Thyroid gland (tissue), 4 donors: ENCODE measurements at regions not wholly inside any gene's neighbourhood (a gene's known extent, or its start where the extent isn't known, plus 50 kb on each side); places are given as distances from the start of the nearest gene placed in this dataset.

ENCODE experiments used
- DNase-seq, 2 donors: peaks; one replicate each; pipeline ENCODE4 v3.0.0-alpha.2; 2019
- H3K27ac ChIP-seq, 3 donors: fragments of 200-600 bp; sonication (generic); 1 replicate in 2 of 3; 2 replicates in 1 of 3; pipeline ENCODE4 v1.5.1; 2016 to 2019; ENCODE audit warnings: mild to moderate bottlenecking in 1 of 3, moderate library complexity in 1 of 3
- H3K27me3 ChIP-seq: fragments of 200-600 bp; sonication (generic); one replicate; pipeline ENCODE4 v1.5.1; 2019
- H3K36me3 ChIP-seq, 2 donors: fragments of 200-600 bp; sonication (generic); one replicate each; pipeline ENCODE4 v1.5.1; 2016 to 2019
- H3K4me1 ChIP-seq, 2 donors: fragments of 200-600 bp; sonication (generic); one replicate each; pipeline ENCODE4 v1.5.1; 2017 to 2019
- H3K4me3 ChIP-seq, 3 donors: fragments of 200-600 bp; sonication (generic); replicated peaks in 1 of 3; 1 replicate in 2 of 3; 2 replicates in 1 of 3; pipeline ENCODE4 v1.5.1; 2016; ENCODE audit warnings: mild to moderate bottlenecking in 1 of 3
- H3K9me3 ChIP-seq: fragments of 200-600 bp; sonication (generic); one replicate; pipeline ENCODE4 v1.5.1; 2017
- POLR2A ChIP-seq, 2 donors: fragments of 450-650 bp; IDR thresholded peaks; one replicate each; pipeline ENCODE4 v1.6.1; 2017; ENCODE audit warnings: antibody characterized with exemption in 2 of 2, mild to moderate bottlenecking in 2 of 2, moderate library complexity in 1 of 2
- WGBS, 2 donors: methylation state at CpG; one replicate each; pipeline ENCODE4 v1.1.5; 2017; 5-methylcytosine and 5-hydroxymethylcytosine counted together
- intact Hi-C: fragments of 100-400 bp; cut with DNase I; formaldehyde crosslinking; loops from one replicate; pipeline ENCODE4 v1.15.1; 2023
- TF ChIP-seq, protein P1 (sequence below), 6 experiments: fragments of 200-600 bp in 3 of 6; fragments of 450-650 bp in 3 of 6; sonication (generic) in 3 of 6; IDR thresholded peaks; one replicate each; pipeline ENCODE4 v1.5.1; 2016 to 2019; ENCODE audit warnings: antibody characterized with exemption in 6 of 6, mild to moderate bottlenecking in 2 of 6, inconsistent platforms in 1 of 6, moderate library complexity in 1 of 6

DNA sequence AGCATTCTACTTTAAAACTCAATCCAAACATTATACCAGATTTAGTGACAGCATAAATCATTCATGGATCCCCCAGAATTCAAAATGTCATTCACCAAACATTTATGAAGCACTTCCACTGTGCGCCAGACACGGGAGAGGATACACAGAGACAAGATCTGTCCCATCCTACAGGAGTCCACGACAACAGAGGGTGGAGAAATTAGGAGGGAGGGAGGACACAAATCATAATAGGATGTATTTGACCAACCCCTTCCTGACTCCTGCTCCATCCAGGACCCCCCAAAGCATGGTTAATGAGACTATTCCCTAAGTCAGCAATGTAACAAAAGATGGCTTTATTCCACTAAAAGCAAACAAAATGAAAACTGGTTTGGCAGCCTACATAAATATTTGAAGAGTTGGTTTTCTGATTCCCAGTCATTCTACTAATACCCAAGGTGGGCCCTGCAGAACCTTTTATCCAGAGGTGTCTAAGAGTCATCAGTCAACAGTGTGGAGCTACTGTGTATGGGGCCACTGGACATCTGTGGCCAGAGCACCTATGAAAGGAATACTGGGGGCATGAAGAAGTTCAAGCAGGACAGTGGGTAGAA lies 62.8 kb upstream of the DOCK9 start:
- no peak for DNase-seq
- H3K27me3 ChIP-seq: no peaks in the 10 kb centered on the region
- intact Hi-C loops: no loop called here
- no peaks in the 10 kb centered on the region for H3K9me3 ChIP-seq
- TF ChIP-seq, protein P1, sequence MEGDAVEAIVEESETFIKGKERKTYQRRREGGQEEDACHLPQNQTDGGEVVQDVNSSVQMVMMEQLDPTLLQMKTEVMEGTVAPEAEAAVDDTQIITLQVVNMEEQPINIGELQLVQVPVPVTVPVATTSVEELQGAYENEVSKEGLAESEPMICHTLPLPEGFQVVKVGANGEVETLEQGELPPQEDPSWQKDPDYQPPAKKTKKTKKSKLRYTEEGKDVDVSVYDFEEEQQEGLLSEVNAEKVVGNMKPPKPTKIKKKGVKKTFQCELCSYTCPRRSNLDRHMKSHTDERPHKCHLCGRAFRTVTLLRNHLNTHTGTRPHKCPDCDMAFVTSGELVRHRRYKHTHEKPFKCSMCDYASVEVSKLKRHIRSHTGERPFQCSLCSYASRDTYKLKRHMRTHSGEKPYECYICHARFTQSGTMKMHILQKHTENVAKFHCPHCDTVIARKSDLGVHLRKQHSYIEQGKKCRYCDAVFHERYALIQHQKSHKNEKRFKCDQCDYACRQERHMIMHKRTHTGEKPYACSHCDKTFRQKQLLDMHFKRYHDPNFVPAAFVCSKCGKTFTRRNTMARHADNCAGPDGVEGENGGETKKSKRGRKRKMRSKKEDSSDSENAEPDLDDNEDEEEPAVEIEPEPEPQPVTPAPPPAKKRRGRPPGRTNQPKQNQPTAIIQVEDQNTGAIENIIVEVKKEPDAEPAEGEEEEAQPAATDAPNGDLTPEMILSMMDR (IDR thresholded peaks at IDR 0.05): no peak
- no peak for TF ChIP-seq POLR2A (IDR thresholded peaks at IDR 0.05)
- 78 to 79% methylated on average over 3 of the region's 3 CpGs for WGBS, 2 donors
- H3K4me1 ChIP-seq: peaks cover 8 to 22% of the 10 kb centered on the region in 2 donors
- no peak overlapping the region for H3K4me3 ChIP-seq
- H3K36me3 ChIP-seq: no peaks in the 10 kb centered on the region
- peak overlapping the region in 2 of 3 donors; percentile 24 to 27 for H3K27ac ChIP-seq

DNA sequence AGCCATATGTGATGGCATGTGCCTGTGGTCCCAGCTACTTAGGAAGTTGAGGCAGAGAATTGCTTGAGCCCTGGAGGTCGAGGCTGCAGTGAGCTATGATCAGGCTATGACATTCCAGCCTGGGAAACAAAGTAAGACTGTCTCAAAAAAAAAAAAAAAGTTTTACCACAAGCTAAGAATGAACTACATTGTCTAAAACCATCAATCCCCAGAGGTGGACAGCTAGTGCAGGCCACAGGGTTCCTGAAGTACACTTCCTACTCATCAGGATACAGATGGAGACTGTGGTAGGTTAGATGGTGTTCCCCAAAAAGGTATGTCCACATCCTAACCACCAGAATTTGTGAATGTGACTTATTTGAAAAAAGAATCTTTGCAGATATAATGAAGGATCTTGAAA lies 63.5 kb upstream of the DOCK9 start:
- 91 to 92% methylated on average over 1 of the region's 1 CpG for WGBS, 2 donors
- H3K4me3 ChIP-seq: no peak overlapping the region
- H3K36me3 ChIP-seq: no peaks in the 10 kb centered on the region
- no peak for TF ChIP-seq POLR2A (IDR thresholded peaks at IDR 0.05)
- TF ChIP-seq, protein P1 (IDR thresholded peaks at IDR 0.05): no peak
- peaks cover 14 to 28% of the 10 kb centered on the region in 2 donors for H3K4me1 ChIP-seq
- H3K9me3 ChIP-seq: no peaks in the 10 kb centered on the region
- no peaks in the 10 kb centered on the region for H3K27me3 ChIP-seq
- DNase-seq: no peak
- H3K27ac ChIP-seq: peak overlapping the region in 2 of 3 donors; percentile 24 to 27
- intact Hi-C loops: no loop called here

- no peaks in the 10 kb centered on the region for H3K36me3 ChIP-seq
- H3K27ac ChIP-seq: peak overlapping the region in 1 of 3 donors; percentile 27
- TF ChIP-seq, protein P1 (IDR thresholded peaks at IDR 0.05): no peak
- TF ChIP-seq POLR2A (IDR thresholded peaks at IDR 0.05): no peak
- H3K9me3 ChIP-seq: no peaks in the 10 kb centered on the region
- H3K27me3 ChIP-seq: no peaks in the 10 kb centered on the region
- 82 to 84% methylated on average over 5 of the region's 5 CpGs for whole genome bisulfite sequencing, 2 donors
- DNase-seq: no peak
- no peak overlapping the region for H3K4me3 ChIP-seq
- H3K4me1 ChIP-seq: peaks cover 19 to 33% of the 10 kb centered on the region in 2 donors
- intact Hi-C loops: no loop called here
Measured at GRCh38 chr13:99041788-99042187, 63.9 kb upstream of the DOCK9 start.

GRCh38 chr13:99042521-99043250 lies 64.8 kb upstream of the DOCK9 start:
- Histone ChIP-seq H3K4me3 (no peak overlapping the region), H3K4me1 (peaks cover 20 to 41% of the 10 kb centered on the region in 2 donors)

More at GRCh38 chr13:99042521-99043250, 64.8 kb upstream of the DOCK9 start:
- Histone ChIP-seq H3K27ac (no peak overlapping the region), H3K27me3 (no peaks in the 10 kb centered on the region), H3K36me3 (no peaks in the 10 kb centered on the region), H3K9me3 (no peaks in the 10 kb centered on the region)
- intact Hi-C loops: no loop called here
- WGBS, 2 donors: 96% methylated on average over 4 of the region's 4 CpGs
- TF ChIP-seq, protein P1 (IDR thresholded peaks at IDR 0.05): no peak
- TF ChIP-seq POLR2A (IDR thresholded peaks at IDR 0.05): no peak
- DNase-seq: no peak
